Smooth muscle cell (in vitro differentiated cells): ENCODE measurements at regions not wholly inside any gene's neighbourhood (a gene's known extent, or its start where the extent isn't known, plus 50 kb on each side); places are given as distances from the start of the nearest gene placed in this dataset.

Experiments used
- DNase-seq: peaks from one replicate; lab custom pipeline; 2025; ENCODE audit not compliant: unreplicated experiment; lab: John Stamatoyannopoulos, UW
- H2AFZ ChIP-seq: fragments of 200-600 bp; sonication (generic); 2 replicates; pipeline ENCODE4 v1.6.0; 2016; ENCODE audit warnings: antibody characterized with exemption, low read depth, mild to moderate bottlenecking
- H3F3A ChIP-seq: fragments of 200-600 bp; sonication (generic); 2 replicates; pipeline ENCODE4 v1.6.0; 2017; ENCODE audit warnings: antibody characterized with exemption, low read depth
- H3K27ac ChIP-seq: fragments of 200-600 bp; sonication (generic); 2 replicates; pipeline ENCODE4 v1.5.1; 2016; ENCODE audit warnings: low read depth, mild to moderate bottlenecking
- H3K27me3 ChIP-seq: fragments of 200-600 bp; sonication (generic); 2 replicates; pipeline ENCODE4 v1.6.1; 2016; ENCODE audit warnings: low read depth, mild to moderate bottlenecking
- H3K36me3 ChIP-seq: fragments of 200-600 bp; sonication (generic); 2 replicates; pipeline ENCODE4 v1.5.1; 2016; ENCODE audit warnings: low read depth
- H3K4me1 ChIP-seq: fragments of 200-600 bp; sonication (generic); 2 replicates; pipeline ENCODE4 v1.5.1; 2016; ENCODE audit warnings: low read depth
- H3K4me2 ChIP-seq: fragments of 200-600 bp; sonication (generic); 2 replicates; pipeline ENCODE4 v1.6.0; 2016; ENCODE audit warnings: mild to moderate bottlenecking
- H3K4me3 ChIP-seq: fragments of 200-600 bp; sonication (generic); 2 replicates; pipeline ENCODE4 v1.5.1; 2016; ENCODE audit warnings: mild to moderate bottlenecking
- H3K79me2 ChIP-seq: fragments of 200-600 bp; sonication (generic); 2 replicates; pipeline ENCODE4 v1.6.0; 2016; ENCODE audit warnings: low read depth, mild to moderate bottlenecking
- H3K9ac ChIP-seq: fragments of 200-600 bp; sonication (generic); 2 replicates; pipeline ENCODE4 v1.6.0; 2016; ENCODE audit warnings: low read depth
- H3K9me3 ChIP-seq: fragments of 200-600 bp; sonication (generic); replicated peaks from 2 replicates; pipeline ENCODE4 v1.5.1; 2016; ENCODE audit warnings: low read depth
- H4K20me1 ChIP-seq: fragments of 200-600 bp; sonication (generic); 2 replicates; pipeline ENCODE4 v1.6.0; 2016; ENCODE audit warnings: low read depth
- WGBS: methylation state at CpG from one replicate; pipeline ENCODE4 v1.1.7; 2016; ENCODE audit warnings: low lambda C conversion rate; 5-methylcytosine and 5-hydroxymethylcytosine counted together
- small RNA-seq: library from RNA; depleted of rRNA; stranded (forward); fragments of <200 nt; gene quantifications from one replicate; pipeline ENCODE3, GENCODE V24; 2014
- TF ChIP-seq, protein P1 (sequence below): fragments of 200-600 bp; sonication (generic); IDR thresholded peaks from 2 replicates; pipeline ENCODE4 v1.5.1; 2017; ENCODE audit warnings: borderline replicate concordance, mild to moderate bottlenecking, antibody characterized with exemption; ENCODE audit not compliant: insufficient read depth, poor library complexity, severe bottlenecking

DNA sequence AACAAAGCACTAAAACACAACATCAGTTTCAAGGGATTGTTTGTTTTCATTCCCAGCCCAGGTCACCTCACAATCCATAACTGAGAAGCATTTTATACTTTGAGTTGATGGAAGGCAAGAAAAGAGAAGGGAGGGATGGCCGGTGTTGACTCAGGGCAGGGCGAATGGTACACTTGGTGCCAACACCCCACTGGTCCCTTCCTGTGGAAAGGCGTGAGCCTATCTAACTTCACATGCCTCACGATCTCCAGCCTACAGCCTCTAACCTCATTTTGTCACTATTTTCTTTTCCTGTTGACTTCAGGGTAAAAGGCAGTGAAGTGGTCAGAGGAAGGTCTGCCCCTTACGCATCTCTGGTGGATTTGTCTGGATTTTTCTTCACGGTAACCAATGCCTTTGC is 53.5 kb upstream of the SASH1 start:
- no peak for DNase-seq
- no peaks in the 10 kb centered on the region for H3K36me3 ChIP-seq
- peaks cover 7% of the 10 kb centered on the region for H3K79me2 ChIP-seq
- TF ChIP-seq, protein P1, sequence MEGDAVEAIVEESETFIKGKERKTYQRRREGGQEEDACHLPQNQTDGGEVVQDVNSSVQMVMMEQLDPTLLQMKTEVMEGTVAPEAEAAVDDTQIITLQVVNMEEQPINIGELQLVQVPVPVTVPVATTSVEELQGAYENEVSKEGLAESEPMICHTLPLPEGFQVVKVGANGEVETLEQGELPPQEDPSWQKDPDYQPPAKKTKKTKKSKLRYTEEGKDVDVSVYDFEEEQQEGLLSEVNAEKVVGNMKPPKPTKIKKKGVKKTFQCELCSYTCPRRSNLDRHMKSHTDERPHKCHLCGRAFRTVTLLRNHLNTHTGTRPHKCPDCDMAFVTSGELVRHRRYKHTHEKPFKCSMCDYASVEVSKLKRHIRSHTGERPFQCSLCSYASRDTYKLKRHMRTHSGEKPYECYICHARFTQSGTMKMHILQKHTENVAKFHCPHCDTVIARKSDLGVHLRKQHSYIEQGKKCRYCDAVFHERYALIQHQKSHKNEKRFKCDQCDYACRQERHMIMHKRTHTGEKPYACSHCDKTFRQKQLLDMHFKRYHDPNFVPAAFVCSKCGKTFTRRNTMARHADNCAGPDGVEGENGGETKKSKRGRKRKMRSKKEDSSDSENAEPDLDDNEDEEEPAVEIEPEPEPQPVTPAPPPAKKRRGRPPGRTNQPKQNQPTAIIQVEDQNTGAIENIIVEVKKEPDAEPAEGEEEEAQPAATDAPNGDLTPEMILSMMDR = no peak
- no peaks in the 10 kb centered on the region for H3F3A ChIP-seq
- H3K4me1 ChIP-seq = no peaks in the 10 kb centered on the region
- H2AFZ ChIP-seq = no peak overlapping the region
- no peak overlapping the region for H3K4me3 ChIP-seq
- peaks cover 3% of the 10 kb centered on the region for H4K20me1 ChIP-seq
- H3K27me3 ChIP-seq = no peaks in the 10 kb centered on the region
- 92% methylated on average over 6 of the region's 6 CpGs for WGBS
- no peaks in the 10 kb centered on the region for H3K9me3 ChIP-seq
- no peak overlapping the region for H3K9ac ChIP-seq
- H3K27ac ChIP-seq = no peak overlapping the region
- no peak overlapping the region for H3K4me2 ChIP-seq

DNA sequence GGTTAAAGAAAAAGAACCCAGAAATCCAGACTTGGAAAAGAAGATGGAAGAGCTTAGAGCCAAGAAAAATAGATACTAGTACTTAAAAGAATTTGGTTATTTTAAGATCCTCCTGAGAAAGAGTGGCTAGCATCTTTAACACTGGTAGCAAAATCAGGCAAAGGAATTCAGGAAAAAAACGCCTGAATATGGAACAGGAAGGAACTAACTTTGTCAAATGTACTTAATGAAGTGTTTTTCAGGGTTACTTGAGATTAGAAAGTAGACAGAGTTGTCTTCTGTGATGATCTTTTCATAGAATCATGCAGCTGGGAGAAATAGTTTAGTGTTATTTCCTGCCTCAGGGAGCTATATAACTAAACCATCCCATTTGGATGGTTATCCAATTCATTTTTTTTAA is 50.8 kb upstream of the SASH1 start:
- Histone ChIP-seq H3K4me1 (peaks cover 2% of the 10 kb centered on the region), H3K4me3 (no peak overlapping the region), H3K27ac (no peak overlapping the region), H4K20me1 (peaks cover 12% of the 10 kb centered on the region), H3K27me3 (no peaks in the 10 kb centered on the region), H3K9ac (no peak overlapping the region), H2AFZ (no peak overlapping the region), H3K9me3 (no peaks in the 10 kb centered on the region), H3K4me2 (no peak overlapping the region), H3F3A (no peaks in the 10 kb centered on the region), H3K36me3 (no peaks in the 10 kb centered on the region), H3K79me2 (peaks cover 7% of the 10 kb centered on the region)
- no peak for DNase-seq
- TF ChIP-seq, protein P1 = no peak
- WGBS = 72% methylated on average over 1 of the region's 1 CpG

Small RNAs in the stretch of these regions (small RNA-seq; reads per million reads assigned to genes)
- gene RNU6-1222P = 0.42 reads per million, percentile 13 among the genes with 10 or more reads in this experiment
